Astrocyte of the cerebellum (primary cell): ENCODE measurements at regions not wholly inside any gene's neighbourhood (a gene's known extent, or its start where the extent isn't known, plus 50 kb on each side); places are given as distances from the start of the nearest gene placed in this dataset.

Experiments used
- DNase-seq: peaks from one replicate; pipeline ENCODE4 v3.0.0-alpha.2; 2011; ENCODE audit warnings: low read depth
- H3K4me3 ChIP-seq: 2 replicates; pipeline ENCODE4 v1.5.1; 2011; ENCODE audit warnings: mild to moderate bottlenecking, low read depth, low read length, moderate library complexity
- in situ Hi-C: cut with HindIII; loops from 2 replicates; pipeline ENCODE4 v1.10.0; 2017; ENCODE audit warnings: low sequenced_read_pairs
- TF ChIP-seq, protein P1 (sequence below): IDR thresholded peaks from 2 replicates; pipeline ENCODE4 v1.5.1; 2012; ENCODE audit warnings: low read length, low read depth, moderate library complexity, mild to moderate bottlenecking; ENCODE audit errors: missing control alignments

DNA sequence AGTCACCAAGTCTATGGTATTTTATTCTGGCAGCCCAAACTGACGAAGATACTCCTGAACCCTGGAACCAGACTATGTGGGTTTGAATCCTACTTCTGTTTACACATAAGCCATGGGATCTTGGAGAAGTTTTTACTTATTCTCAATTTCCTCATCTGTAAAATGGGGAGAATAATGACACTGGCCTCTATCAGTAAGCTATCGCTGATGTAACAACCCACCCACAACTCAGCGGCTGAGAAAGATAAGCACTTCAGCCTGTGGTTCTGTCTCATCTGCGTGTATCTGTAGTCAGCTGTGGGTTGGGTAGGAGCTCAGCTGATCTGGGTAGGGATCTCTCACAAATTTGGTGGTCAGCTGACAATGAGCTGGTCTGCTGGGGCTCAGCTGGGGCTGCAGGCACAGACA is 68.0 kb upstream of the ALX4 start:
- no peak for DNase-seq
- in situ Hi-C loops = no loop called here
- TF ChIP-seq, protein P1, sequence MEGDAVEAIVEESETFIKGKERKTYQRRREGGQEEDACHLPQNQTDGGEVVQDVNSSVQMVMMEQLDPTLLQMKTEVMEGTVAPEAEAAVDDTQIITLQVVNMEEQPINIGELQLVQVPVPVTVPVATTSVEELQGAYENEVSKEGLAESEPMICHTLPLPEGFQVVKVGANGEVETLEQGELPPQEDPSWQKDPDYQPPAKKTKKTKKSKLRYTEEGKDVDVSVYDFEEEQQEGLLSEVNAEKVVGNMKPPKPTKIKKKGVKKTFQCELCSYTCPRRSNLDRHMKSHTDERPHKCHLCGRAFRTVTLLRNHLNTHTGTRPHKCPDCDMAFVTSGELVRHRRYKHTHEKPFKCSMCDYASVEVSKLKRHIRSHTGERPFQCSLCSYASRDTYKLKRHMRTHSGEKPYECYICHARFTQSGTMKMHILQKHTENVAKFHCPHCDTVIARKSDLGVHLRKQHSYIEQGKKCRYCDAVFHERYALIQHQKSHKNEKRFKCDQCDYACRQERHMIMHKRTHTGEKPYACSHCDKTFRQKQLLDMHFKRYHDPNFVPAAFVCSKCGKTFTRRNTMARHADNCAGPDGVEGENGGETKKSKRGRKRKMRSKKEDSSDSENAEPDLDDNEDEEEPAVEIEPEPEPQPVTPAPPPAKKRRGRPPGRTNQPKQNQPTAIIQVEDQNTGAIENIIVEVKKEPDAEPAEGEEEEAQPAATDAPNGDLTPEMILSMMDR = no peak
- H3K4me3 ChIP-seq = no peak overlapping the region

DNA sequence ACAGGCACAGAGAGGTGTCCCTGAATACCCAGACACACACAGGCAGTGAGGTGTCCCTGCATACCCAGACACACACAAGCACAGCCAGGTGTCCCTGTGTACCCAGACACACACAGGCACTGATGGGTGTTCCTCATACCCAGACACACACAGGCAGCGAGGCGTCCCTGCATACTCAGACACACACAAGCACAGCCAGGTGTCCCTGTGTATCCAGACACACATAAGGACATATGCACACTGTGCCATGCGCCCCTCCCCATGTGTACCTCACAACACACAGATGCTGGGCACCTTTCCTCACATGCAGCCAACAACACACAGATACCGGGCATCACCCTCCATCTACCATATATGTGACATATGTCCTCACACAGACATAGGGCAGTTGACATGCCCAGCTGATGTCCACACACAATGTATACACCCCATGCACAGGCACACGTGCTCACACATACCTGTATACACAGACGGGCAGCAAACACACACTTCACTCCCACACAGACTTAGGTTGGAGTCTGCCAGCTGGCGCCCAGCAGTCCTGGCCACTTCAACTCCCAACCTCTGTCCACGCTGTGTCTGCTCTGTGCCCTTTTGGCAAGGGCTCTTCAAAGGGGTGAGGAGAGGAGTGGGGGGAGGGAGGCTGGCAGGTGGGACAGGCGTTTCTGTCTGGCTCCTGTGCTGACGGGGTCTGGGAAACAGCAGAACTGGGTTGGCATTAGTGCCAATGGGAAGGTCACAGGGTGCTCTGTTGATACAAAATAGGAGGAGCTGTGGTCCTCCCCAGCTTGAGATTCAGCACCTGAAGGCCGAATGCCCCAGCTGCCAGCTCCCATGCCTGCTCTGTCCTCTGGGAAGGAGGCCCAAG is 69.4 kb upstream of the ALX4 start:
- no peak for DNase-seq
- H3K4me3 ChIP-seq = no peak overlapping the region
- in situ Hi-C loops = no loop called here
- TF ChIP-seq, protein P1 = no peak

DNA sequence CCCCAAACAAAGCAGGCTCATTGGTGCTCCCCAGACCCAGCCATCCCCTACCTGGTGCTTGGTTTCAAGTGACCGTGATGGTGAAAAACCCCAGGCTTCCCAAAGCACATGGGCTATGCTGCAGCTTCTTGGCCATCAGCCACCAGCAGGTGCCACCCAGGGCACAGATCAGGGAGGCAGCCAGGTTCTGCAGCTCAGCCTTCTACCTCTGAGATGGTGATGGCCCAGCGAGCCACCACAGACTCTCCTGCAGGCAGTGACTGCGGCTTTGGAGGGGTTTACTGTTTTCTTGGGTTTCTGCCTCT is 70.0 kb upstream of the ALX4 start:
- no peak for DNase-seq
- in situ Hi-C loops = no loop called here
- TF ChIP-seq, protein P1 = no peak
- H3K4me3 ChIP-seq = no peak overlapping the region

DNA sequence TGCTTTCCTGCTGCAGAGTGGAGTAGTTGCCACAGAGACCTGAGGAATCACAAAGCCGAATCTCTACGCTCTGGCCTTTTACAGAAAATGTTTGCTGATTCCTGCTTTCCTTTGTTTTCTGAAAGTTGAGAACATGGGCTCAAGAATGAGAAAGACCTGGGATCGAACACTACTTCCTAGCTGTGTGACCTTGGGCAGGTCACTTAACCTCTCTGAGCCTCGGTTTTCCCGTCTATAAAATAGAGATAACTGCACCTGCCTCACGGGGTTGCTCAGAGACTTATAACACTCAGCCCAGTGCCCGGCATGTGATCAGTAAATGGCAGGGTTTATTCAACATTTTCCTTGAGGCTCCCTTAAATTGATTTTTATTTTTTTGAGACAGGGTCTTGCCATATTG is 70.9 kb upstream of the ALX4 start:
- DNase-seq = no peak
- in situ Hi-C loops = no loop called here
- H3K4me3 ChIP-seq = no peak overlapping the region
- TF ChIP-seq, protein P1 = no peak

DNA sequence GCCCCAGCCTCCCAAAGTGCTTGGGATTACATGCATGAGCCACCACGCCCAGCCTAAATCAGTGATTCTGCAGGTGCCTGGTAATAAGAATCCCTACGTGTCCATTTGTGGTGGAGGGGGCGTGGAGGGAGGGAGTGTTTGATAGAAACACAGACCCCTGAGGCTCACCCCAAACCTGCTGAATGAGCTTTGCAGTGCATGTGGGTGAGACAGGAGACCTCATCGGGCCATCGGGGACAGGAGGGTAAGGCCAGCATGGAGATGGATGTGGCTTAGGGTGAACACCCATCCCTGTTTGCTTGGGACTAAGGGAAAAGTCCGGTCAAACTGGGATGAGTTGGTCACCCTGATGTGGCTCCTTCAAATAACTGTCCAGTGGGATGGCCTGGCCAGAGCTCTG is 71.3 kb upstream of the ALX4 start:
- no peak for DNase-seq
- TF ChIP-seq, protein P1 = no peak
- in situ Hi-C loops = no loop called here
- H3K4me3 ChIP-seq = no peak overlapping the region

DNA sequence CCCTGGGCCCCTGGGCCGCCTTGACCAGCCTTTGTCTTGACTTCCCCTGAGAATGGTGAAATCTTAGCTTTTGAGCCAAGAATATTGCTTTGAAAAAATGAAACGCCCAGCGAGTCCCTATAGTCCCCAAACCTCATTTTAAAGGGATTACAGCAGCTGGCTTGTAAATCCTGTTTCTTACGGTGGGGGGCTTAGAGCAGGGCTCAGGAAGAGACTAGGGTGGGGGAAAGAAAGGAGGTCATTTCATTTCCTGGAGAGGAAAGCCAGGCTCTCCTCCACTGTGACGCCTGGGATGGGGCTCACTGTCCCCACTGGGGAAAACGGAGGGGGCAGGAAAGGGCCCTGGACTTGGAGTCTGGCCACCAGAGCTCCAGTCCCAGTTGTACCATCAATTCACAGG is 72.2 kb upstream of the ALX4 start:
- DNase-seq = no peak
- in situ Hi-C loops = no loop called here
- TF ChIP-seq, protein P1 = no peak
- no peak overlapping the region for H3K4me3 ChIP-seq
